Activated B cell treated with CpG ODN at 0.5 μM for 24 hours (primary cell): ENCODE measurements at regions not wholly inside any gene's neighbourhood (a gene's known extent, or its start where the extent isn't known, plus 50 kb on each side); places are given as distances from the start of the nearest gene placed in this dataset.

Experiments
- ATAC-seq: fragments of 200-7000 bp; cut with Tn5 transposase; one replicate; pipeline ENCODE4 v1.10.0; 2021; ENCODE audit warnings: low read depth, mild to moderate bottlenecking, moderate library complexity
- CTCF ChIA-PET: fragments of 350-600 bp; sonication (Branson Sonifier 250); formaldehyde crosslinking; loops from one replicate; lab custom pipeline; 2021; ENCODE audit warnings: antibody characterized with exemption; lab: Charles Lee
- POLR2A ChIA-PET: fragments of 350-600 bp; sonication (Branson Sonifier 250); formaldehyde crosslinking; loops from one replicate; lab custom pipeline; 2021; ENCODE audit warnings: antibody characterized with exemption; lab: Charles Lee
- DNase-seq: peaks from one replicate; pipeline ENCODE4 v3.0.0; 2022
- H3K27ac Mint-ChIP-seq: one replicate; pipeline ENCODE4 v1.8.0; 2020; ENCODE audit warnings: mixed read lengths
- H3K27me3 Mint-ChIP-seq: one replicate; pipeline ENCODE4 v1.8.0; 2021; ENCODE audit warnings: mixed read lengths
- H3K36me3 Mint-ChIP-seq: one replicate; pipeline ENCODE4 v1.8.0; 2021; ENCODE audit warnings: low read depth, mixed read lengths
- H3K4me1 Mint-ChIP-seq: one replicate; pipeline ENCODE4 v1.8.0; 2021; ENCODE audit warnings: mixed read lengths
- H3K4me3 Mint-ChIP-seq: one replicate; pipeline ENCODE4 v1.8.0; 2020; ENCODE audit warnings: mild to moderate bottlenecking, mixed read lengths
- H3K9me3 Mint-ChIP-seq: one replicate; pipeline ENCODE4 v1.8.0; 2020; ENCODE audit warnings: mixed read lengths
- intact Hi-C: fragments of 100-400 bp; cut with micrococcal nuclease; formaldehyde crosslinking; loops from one replicate; pipeline ENCODE4 v1.15.1; 2024
- TF ChIP-seq, protein P1 (sequence below): fragments of 200-600 bp; IDR thresholded peaks from one replicate; pipeline ENCODE4 v1.8.0; 2022; ENCODE audit warnings: antibody characterized with exemption, mild to moderate bottlenecking

DNA sequence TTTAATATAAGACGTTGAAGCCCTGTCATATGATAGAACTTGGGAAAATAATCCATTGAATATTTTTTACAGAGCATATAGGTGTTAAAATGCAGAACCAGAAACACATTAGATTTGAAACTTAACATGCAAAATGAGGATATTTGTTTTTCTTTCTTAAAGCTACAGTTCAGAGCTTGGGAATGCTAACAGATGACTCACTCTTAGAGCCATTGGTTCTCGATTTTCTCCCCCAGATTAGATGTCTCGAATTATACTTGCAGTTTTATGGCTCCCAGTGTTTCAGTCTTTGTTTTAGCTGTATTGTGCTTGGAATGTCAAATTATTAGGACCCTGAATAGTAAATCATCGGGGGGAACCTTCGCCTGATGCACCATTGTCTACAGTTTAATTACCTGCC, 575.7 kb upstream of the ZP4 start:
- DNase-seq (no peak), ATAC-seq (no peak)
- intact Hi-C loops = no loop called here
- POLR2A ChIA-PET = no interaction called here
- TF ChIP-seq, protein P1, sequence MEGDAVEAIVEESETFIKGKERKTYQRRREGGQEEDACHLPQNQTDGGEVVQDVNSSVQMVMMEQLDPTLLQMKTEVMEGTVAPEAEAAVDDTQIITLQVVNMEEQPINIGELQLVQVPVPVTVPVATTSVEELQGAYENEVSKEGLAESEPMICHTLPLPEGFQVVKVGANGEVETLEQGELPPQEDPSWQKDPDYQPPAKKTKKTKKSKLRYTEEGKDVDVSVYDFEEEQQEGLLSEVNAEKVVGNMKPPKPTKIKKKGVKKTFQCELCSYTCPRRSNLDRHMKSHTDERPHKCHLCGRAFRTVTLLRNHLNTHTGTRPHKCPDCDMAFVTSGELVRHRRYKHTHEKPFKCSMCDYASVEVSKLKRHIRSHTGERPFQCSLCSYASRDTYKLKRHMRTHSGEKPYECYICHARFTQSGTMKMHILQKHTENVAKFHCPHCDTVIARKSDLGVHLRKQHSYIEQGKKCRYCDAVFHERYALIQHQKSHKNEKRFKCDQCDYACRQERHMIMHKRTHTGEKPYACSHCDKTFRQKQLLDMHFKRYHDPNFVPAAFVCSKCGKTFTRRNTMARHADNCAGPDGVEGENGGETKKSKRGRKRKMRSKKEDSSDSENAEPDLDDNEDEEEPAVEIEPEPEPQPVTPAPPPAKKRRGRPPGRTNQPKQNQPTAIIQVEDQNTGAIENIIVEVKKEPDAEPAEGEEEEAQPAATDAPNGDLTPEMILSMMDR = no peak
- CTCF ChIA-PET = no interaction called here
- no peaks in the 10 kb centered on the region for H3K36me3 Mint-ChIP-seq
- no peak overlapping the region for H3K27ac Mint-ChIP-seq
- H3K4me3 Mint-ChIP-seq = no peak overlapping the region
- H3K27me3 Mint-ChIP-seq = no peaks in the 10 kb centered on the region
- H3K9me3 Mint-ChIP-seq = peaks cover 7% of the 10 kb centered on the region
- H3K4me1 Mint-ChIP-seq = no peaks in the 10 kb centered on the region

DNA sequence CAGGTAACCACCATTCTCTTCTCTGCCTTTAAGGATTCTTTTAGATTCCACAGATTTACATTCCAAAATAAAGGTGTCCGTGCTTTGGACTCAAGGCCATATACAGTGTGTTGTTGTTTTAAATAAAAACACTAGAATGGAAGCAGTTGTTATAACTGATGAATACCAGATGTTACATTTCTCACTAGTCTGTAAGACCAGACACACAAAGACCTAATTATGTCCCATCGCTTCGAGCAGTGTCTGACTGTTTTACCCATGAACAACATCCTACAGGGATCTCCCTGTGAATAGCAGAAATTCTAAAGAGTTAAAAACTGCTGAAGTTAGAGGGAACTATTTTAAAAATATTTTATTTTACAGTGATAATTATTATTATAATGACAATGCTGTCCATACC, 574.7 kb upstream of the ZP4 start:
- ChIA-PET CTCF (no interaction called here), POLR2A (no interaction called here)
- Mint-ChIP-seq H3K4me3 (no peak overlapping the region), H3K27me3 (no peaks in the 10 kb centered on the region), H3K9me3 (peaks cover 7% of the 10 kb centered on the region), H3K36me3 (no peaks in the 10 kb centered on the region), H3K27ac (no peak overlapping the region), H3K4me1 (no peaks in the 10 kb centered on the region)
- intact Hi-C loops = no loop called here
- ATAC-seq (no peak), DNase-seq (no peak)
- TF ChIP-seq, protein P1 = no peak

DNA sequence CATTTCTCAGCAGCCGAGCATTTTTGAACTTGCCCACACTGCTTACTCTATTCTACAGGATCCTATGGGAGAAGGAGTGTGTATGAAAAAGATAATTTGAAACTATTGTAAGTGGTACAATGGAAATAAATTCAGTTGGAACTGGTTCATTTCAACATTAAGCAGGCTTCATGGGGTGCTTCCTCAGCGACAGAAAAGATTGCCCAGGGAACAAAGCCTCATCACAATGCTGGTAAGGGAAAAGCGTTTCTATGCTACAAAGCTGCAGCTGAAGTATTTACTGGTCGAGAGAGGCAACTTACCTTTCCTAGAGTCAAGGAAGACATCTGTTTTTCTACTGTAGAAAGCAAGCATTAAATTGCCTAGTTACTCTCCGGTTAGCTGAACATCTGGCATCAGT, 568.2 kb upstream of the ZP4 start:
- Mint-ChIP-seq H3K36me3 (no peaks in the 10 kb centered on the region), H3K9me3 (peaks cover 3% of the 10 kb centered on the region), H3K27me3 (no peaks in the 10 kb centered on the region), H3K4me3 (no peak overlapping the region), H3K27ac (no peak overlapping the region), H3K4me1 (no peaks in the 10 kb centered on the region)
- CTCF ChIA-PET = no interaction called here
- TF ChIP-seq, protein P1 = no peak
- intact Hi-C loops = no loop called here
- DNase-seq (no peak), ATAC-seq (no peak)
- POLR2A ChIA-PET = no interaction called here

DNA sequence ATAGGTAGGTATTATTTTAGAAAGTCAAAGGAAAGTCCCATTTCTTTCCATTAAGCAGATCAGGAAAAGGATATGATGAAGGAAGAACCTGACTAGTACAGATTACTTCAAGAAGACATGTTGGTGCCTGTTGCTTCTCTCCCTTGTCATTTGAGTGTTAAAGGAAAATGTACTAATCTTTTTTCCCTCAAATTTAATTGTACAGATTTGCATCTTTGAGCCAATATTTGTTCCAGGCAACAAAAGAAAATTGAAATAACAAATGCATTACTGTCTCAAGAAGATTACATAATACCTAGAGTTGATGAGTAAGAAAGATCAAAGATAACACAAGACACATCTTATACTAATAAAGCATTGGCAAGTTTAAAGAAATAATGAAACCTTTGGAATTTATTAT, 566.9 kb upstream of the ZP4 start:
- peaks cover 2% of the 10 kb centered on the region for H3K9me3 Mint-ChIP-seq
- ChIA-PET CTCF (no interaction called here), POLR2A (no interaction called here)
- H3K27me3 Mint-ChIP-seq = no peaks in the 10 kb centered on the region
- intact Hi-C loops = no loop called here
- ATAC-seq (no peak), DNase-seq (no peak)
- no peaks in the 10 kb centered on the region for H3K36me3 Mint-ChIP-seq
- H3K27ac Mint-ChIP-seq = no peak overlapping the region
- TF ChIP-seq, protein P1 = no peak
- H3K4me1 Mint-ChIP-seq = no peaks in the 10 kb centered on the region
- no peak overlapping the region for H3K4me3 Mint-ChIP-seq

DNA sequence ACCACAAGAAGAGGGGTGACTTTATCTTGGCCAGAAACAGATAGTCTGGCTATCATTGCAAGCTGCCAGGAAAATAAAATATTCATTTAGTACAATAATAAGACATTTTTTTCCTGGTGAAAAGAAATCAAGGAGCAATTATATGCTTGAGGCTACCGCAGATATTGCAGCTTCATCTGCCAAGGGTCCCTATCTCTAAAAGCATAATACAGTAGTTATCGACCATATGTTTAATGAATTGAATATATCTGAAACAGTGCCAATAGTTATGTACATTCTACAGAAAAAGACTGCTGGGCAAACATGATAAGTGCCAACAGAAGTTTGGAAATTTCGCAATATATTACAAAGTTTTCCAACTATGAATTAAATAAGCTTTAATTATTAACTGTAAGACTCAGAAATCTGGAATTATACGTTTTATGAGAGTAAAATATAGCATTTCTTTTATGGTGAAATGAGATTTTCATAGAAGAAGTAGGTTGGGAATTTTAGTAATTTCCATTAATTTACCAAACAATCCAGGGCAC, 561.1 kb upstream of the ZP4 start:
- DNase-seq (no peak), ATAC-seq (no peak)
- ChIA-PET CTCF (no interaction called here), POLR2A (no interaction called here)
- intact Hi-C loops = no loop called here
- no peaks in the 10 kb centered on the region for H3K27me3 Mint-ChIP-seq
- H3K27ac Mint-ChIP-seq = no peak overlapping the region
- H3K4me3 Mint-ChIP-seq = no peak overlapping the region
- TF ChIP-seq, protein P1 = no peak
- no peaks in the 10 kb centered on the region for H3K9me3 Mint-ChIP-seq
- no peaks in the 10 kb centered on the region for H3K4me1 Mint-ChIP-seq
- H3K36me3 Mint-ChIP-seq = no peaks in the 10 kb centered on the region
